NB4 (cell line): ENCODE measurements at regions not wholly inside any gene's neighbourhood (a gene's known extent, or its start where the extent isn't known, plus 50 kb on each side); places are given as distances from the start of the nearest gene placed in this dataset.

Source experiments
- POLR2A ChIP-seq: IDR thresholded peaks from 2 replicates; pipeline ENCODE4 v1.6.1; 2011; ENCODE audit warnings: mild to moderate bottlenecking; ENCODE audit not compliant: insufficient read length; ENCODE audit errors: extremely low read depth
- TF ChIP-seq, protein P1 (sequence below): IDR thresholded peaks from one replicate; pipeline ENCODE4 v1.5.1; 2012; ENCODE audit warnings: low read depth, low read length
- TF ChIP-seq, protein P2 (sequence below): IDR thresholded peaks from 2 replicates; pipeline ENCODE4 v1.6.1; 2011; ENCODE audit warnings: low read depth, low read length

DNA sequence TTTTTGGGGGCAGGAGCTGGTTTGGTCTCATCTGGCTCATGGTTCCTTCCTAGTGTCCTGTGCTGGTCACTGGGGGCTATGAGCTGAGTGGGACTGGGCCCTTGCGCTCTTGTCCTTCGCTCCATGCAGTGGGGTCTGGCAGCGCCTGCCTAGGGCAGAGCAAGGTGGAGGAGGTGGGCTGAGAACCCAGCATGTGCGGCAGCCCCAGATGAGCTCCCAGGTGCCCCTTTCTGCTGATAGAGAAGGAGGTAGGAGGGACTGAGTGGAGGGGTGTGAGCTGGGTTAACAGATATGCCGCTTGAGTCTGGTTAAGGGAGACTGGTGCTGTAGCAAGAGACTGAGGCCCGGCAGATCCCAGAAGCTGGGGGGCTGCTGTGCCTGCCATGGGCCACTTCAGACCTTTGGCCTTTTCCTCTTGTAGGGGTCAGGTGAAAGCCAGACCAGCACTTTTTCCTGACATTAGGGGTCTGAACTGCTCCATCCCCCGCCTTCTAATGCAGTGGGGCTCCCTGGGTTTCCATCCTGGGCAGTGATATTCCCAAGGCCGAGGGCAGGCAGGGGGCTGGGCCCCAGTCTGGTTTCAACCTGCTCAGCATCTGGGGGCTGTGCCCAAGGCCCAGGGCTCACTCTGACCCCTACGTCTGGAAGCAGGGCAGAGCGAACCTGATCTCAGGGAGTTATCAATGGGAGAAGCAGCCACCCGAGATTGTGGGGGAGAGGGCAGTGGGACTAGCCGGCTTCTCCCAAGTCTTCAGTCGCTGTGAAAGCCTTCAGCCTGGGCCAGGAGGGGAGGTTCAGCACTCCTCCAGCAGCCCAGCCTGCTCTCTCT, 62.9 kb upstream of the PRR23C start:
- TF ChIP-seq, protein P1, sequence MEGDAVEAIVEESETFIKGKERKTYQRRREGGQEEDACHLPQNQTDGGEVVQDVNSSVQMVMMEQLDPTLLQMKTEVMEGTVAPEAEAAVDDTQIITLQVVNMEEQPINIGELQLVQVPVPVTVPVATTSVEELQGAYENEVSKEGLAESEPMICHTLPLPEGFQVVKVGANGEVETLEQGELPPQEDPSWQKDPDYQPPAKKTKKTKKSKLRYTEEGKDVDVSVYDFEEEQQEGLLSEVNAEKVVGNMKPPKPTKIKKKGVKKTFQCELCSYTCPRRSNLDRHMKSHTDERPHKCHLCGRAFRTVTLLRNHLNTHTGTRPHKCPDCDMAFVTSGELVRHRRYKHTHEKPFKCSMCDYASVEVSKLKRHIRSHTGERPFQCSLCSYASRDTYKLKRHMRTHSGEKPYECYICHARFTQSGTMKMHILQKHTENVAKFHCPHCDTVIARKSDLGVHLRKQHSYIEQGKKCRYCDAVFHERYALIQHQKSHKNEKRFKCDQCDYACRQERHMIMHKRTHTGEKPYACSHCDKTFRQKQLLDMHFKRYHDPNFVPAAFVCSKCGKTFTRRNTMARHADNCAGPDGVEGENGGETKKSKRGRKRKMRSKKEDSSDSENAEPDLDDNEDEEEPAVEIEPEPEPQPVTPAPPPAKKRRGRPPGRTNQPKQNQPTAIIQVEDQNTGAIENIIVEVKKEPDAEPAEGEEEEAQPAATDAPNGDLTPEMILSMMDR = no peak
- TF ChIP-seq POLR2A = no peak
- TF ChIP-seq, protein P2, sequence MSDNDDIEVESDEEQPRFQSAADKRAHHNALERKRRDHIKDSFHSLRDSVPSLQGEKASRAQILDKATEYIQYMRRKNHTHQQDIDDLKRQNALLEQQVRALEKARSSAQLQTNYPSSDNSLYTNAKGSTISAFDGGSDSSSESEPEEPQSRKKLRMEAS = no peak
